ENCODE measurements at regions not wholly inside any gene's neighbourhood (a gene's known extent, or its start where the extent isn't known, plus 50 kb on each side); places are given as distances from the start of the nearest gene placed in this dataset.

GRCh38 chr2:21910832-21911507, 787.2 kb downstream of the TDRD15 start:
- DNase-seq: no peak

- DNase-seq: no peak
Measured at GRCh38 chr2:21912405-21912804, 788.6 kb downstream of the TDRD15 start.

- DNase-seq: no peak
Measured at GRCh38 chr2:21915201-21915600, 791.4 kb downstream of the TDRD15 start.

- DNase-seq: no peak
Measured at GRCh38 chr2:21916934-21917522, 793.3 kb downstream of the TDRD15 start.

GRCh38 chr2:21920721-21921120, 797.0 kb downstream of the TDRD15 start:
- no peak for DNase-seq

GRCh38 chr2:21924640-21925285, 801.0 kb downstream of the TDRD15 start:
- no peak for DNase-seq

- DNase-seq: no peak
Measured at GRCh38 chr2:21928292-21928691, 804.5 kb downstream of the TDRD15 start.

- no peak for DNase-seq
Measured at GRCh38 chr2:21930226-21930625, 806.5 kb downstream of the TDRD15 start.

GRCh38 chr2:21939967-21940366, 816.2 kb downstream of the TDRD15 start:
- DNase-seq: no peak

- DNase-seq: no peak
Measured at GRCh38 chr2:21944536-21944935, 820.8 kb downstream of the TDRD15 start.

GRCh38 chr2:21945658-21946057, 821.9 kb downstream of the TDRD15 start:
- no peak for DNase-seq

- DNase-seq: no peak
Measured at GRCh38 chr2:21947046-21947445, 823.3 kb downstream of the TDRD15 start.

- DNase-seq: no peak
Measured at GRCh38 chr2:21966139-21966538, 842.4 kb downstream of the TDRD15 start.

- DNase-seq: no peak
Measured at GRCh38 chr2:21970971-21971370, 847.2 kb downstream of the TDRD15 start.

GRCh38 chr2:21972586-21972985, 848.8 kb downstream of the TDRD15 start:
- DNase-seq: no peak

- DNase-seq: no peak
Measured at GRCh38 chr2:21981127-21981526, 857.4 kb downstream of the TDRD15 start.

GRCh38 chr2:21993002-21993401, 869.2 kb downstream of the TDRD15 start:
- no peak for DNase-seq

GRCh38 chr2:21996339-21996738, 872.6 kb downstream of the TDRD15 start:
- DNase-seq: no peak

- DNase-seq: no peak
Measured at GRCh38 chr2:21999522-21999921, 875.8 kb downstream of the TDRD15 start.

GRCh38 chr2:22002066-22002465, 878.3 kb downstream of the TDRD15 start:
- no peak for DNase-seq

GRCh38 chr2:22003270-22003669, 879.5 kb downstream of the TDRD15 start:
- no peak for DNase-seq

GRCh38 chr2:22011048-22011447, 887.3 kb downstream of the TDRD15 start:
- no peak for DNase-seq

- DNase-seq: no peak
Measured at GRCh38 chr2:22020091-22020742, 896.4 kb downstream of the TDRD15 start.
